ENCODE measurements at regions not wholly inside any gene's neighbourhood (a gene's known extent, or its start where the extent isn't known, plus 50 kb on each side); places are given as distances from the start of the nearest gene placed in this dataset.

- Histone ChIP-seq H3K4me1 (ENCODE audit: control insufficient read depth, extremely low read depth, insufficient read depth, low read length) (no peaks in the 10 kb centered on the region), H3K4me3 (ENCODE audit: control insufficient read depth in 2 of 3, extremely low read depth in 1 of 3, insufficient read depth in 2 of 3, low read depth in 1 of 3, low read length in 3 of 3) (no peak overlapping the region), H3K4me2 (ENCODE audit: control insufficient read depth, extremely low read depth, insufficient read depth, low read depth, low read length) (no peak overlapping the region), H3K27ac (ENCODE audit: control insufficient read depth, insufficient read depth, low read length) (no peak overlapping the region), H3K9ac (ENCODE audit: control insufficient read depth, extremely low read depth, insufficient read depth, low read length) (no peak overlapping the region), H2AFZ (ENCODE audit: control insufficient read depth, low read length) (no peak overlapping the region), H3K9me3 (ENCODE audit: control insufficient read depth, low read depth, low read length) (no peaks in the 10 kb centered on the region), H3K27me3 (ENCODE audit: control insufficient read depth, extremely low read depth, insufficient read depth, low read length) (no peaks in the 10 kb centered on the region), H4K20me1 (ENCODE audit: control insufficient read depth, extremely low read depth, insufficient read depth, low read length) (no peaks in the 10 kb centered on the region), H3K79me2 (ENCODE audit: control insufficient read depth, insufficient read depth, low read length) (no peaks in the 10 kb centered on the region), H3K36me3 (ENCODE audit: control insufficient read depth in 2 of 2, extremely low read depth in 1 of 2, insufficient read depth in 2 of 2, low read length in 2 of 2) (no peaks in the 10 kb centered on the region), H3K9me1 (ENCODE audit: control insufficient read depth, extremely low read depth, insufficient read depth, low read length) (no peaks in the 10 kb centered on the region)
- FAIRE-seq: no peak
- TF ChIP-seq CTCF (optimal IDR thresholded peaks at IDR 0.05 in 1 of 3, IDR thresholded peaks at IDR 0.05 in 1 of 3, conservative IDR thresholded peaks at IDR 0.05 in 1 of 3; ENCODE audit: extremely low read depth in 1 of 3, insufficient read depth in 2 of 3, low read length in 3 of 3) (no peak), EZH2 (IDR thresholded peaks at IDR 0.05; ENCODE audit: low read length) (no peak)
- dilution Hi-C loops (cut with MboI; ENCODE audit: extremely low pct_ligation_motif_present, low sequenced_read_pairs): no loop called here
- no peak for DNase-seq (ENCODE audit: low read depth, low spot score)
These were observed 62.1 kb upstream of the ABHD2 start for GRCh38 chr15:89026167-89026566.

GRCh38 chr15:89028036-89028435, 60.2 kb upstream of the ABHD2 start:
- no peak for TF ChIP-seq CTCF (optimal IDR thresholded peaks at IDR 0.05 in 1 of 3, IDR thresholded peaks at IDR 0.05 in 1 of 3, conservative IDR thresholded peaks at IDR 0.05 in 1 of 3; ENCODE audit: extremely low read depth in 1 of 3, insufficient read depth in 2 of 3, low read length in 3 of 3)
- TF ChIP-seq EZH2 (IDR thresholded peaks at IDR 0.05; ENCODE audit: low read length): no peak
- FAIRE-seq: no peak
- dilution Hi-C loops (cut with MboI; ENCODE audit: extremely low pct_ligation_motif_present, low sequenced_read_pairs): no loop called here

More at GRCh38 chr15:89028036-89028435, 60.2 kb upstream of the ABHD2 start:
- Histone ChIP-seq H3K4me3 (ENCODE audit: control insufficient read depth in 2 of 3, extremely low read depth in 1 of 3, insufficient read depth in 2 of 3, low read depth in 1 of 3, low read length in 3 of 3) (no peak overlapping the region), H3K9me1 (ENCODE audit: control insufficient read depth, extremely low read depth, insufficient read depth, low read length) (no peaks in the 10 kb centered on the region), H3K27me3 (ENCODE audit: control insufficient read depth, extremely low read depth, insufficient read depth, low read length) (no peaks in the 10 kb centered on the region), H3K79me2 (ENCODE audit: control insufficient read depth, insufficient read depth, low read length) (no peaks in the 10 kb centered on the region), H4K20me1 (ENCODE audit: control insufficient read depth, extremely low read depth, insufficient read depth, low read length) (no peaks in the 10 kb centered on the region), H3K9ac (ENCODE audit: control insufficient read depth, extremely low read depth, insufficient read depth, low read length) (no peak overlapping the region), H3K36me3 (ENCODE audit: control insufficient read depth in 2 of 2, extremely low read depth in 1 of 2, insufficient read depth in 2 of 2, low read length in 2 of 2) (no peaks in the 10 kb centered on the region), H3K27ac (ENCODE audit: control insufficient read depth, insufficient read depth, low read length) (no peak overlapping the region), H2AFZ (ENCODE audit: control insufficient read depth, low read length) (no peak overlapping the region), H3K4me2 (ENCODE audit: control insufficient read depth, extremely low read depth, insufficient read depth, low read depth, low read length) (no peak overlapping the region), H3K9me3 (ENCODE audit: control insufficient read depth, low read depth, low read length) (no peaks in the 10 kb centered on the region), H3K4me1 (ENCODE audit: control insufficient read depth, extremely low read depth, insufficient read depth, low read length) (no peaks in the 10 kb centered on the region)
- DNase-seq (ENCODE audit: low read depth, low spot score): no peak

All from keratinocyte (primary cell).